ENCODE measurements at regions not wholly inside any gene's neighbourhood (a gene's known extent, or its start where the extent isn't known, plus 50 kb on each side); places are given as distances from the start of the nearest gene placed in this dataset.

DNA sequence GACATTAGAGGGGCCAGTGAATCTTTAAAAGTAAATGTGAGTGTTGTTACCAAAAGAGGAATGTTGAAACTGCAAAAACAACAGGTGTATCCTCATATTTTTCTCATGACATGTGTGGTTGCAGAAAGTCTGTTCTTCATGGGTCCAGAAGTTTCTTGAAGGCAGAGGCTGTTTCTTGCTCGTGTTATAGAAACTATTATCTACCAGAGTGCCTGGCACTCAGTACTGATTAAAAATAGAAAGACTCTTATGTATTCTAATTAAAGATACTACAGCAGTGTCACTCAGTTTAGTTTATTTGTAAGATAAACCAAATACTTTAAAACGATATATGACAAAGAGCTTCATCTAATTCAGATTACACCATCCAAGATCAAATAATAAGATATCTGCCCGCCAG, 1864.2 kb upstream of the WWC1 start:
- TF ChIP-seq, protein P1, sequence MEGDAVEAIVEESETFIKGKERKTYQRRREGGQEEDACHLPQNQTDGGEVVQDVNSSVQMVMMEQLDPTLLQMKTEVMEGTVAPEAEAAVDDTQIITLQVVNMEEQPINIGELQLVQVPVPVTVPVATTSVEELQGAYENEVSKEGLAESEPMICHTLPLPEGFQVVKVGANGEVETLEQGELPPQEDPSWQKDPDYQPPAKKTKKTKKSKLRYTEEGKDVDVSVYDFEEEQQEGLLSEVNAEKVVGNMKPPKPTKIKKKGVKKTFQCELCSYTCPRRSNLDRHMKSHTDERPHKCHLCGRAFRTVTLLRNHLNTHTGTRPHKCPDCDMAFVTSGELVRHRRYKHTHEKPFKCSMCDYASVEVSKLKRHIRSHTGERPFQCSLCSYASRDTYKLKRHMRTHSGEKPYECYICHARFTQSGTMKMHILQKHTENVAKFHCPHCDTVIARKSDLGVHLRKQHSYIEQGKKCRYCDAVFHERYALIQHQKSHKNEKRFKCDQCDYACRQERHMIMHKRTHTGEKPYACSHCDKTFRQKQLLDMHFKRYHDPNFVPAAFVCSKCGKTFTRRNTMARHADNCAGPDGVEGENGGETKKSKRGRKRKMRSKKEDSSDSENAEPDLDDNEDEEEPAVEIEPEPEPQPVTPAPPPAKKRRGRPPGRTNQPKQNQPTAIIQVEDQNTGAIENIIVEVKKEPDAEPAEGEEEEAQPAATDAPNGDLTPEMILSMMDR (IDR thresholded peaks at IDR 0.05) = no peak
- TF ChIP-seq EZH2 (IDR thresholded peaks at IDR 0.05; ENCODE audit: borderline replicate concordance, insufficient read depth, low read depth, low read length, poor library complexity, severe bottlenecking) = no peak
